ENCODE measurements at regions not wholly inside any gene's neighbourhood (a gene's known extent, or its start where the extent isn't known, plus 50 kb on each side); places are given as distances from the start of the nearest gene placed in this dataset.
A peak's percentile ranks its signal among the peaks of the same experiment; 100 is the strongest.

DNA sequence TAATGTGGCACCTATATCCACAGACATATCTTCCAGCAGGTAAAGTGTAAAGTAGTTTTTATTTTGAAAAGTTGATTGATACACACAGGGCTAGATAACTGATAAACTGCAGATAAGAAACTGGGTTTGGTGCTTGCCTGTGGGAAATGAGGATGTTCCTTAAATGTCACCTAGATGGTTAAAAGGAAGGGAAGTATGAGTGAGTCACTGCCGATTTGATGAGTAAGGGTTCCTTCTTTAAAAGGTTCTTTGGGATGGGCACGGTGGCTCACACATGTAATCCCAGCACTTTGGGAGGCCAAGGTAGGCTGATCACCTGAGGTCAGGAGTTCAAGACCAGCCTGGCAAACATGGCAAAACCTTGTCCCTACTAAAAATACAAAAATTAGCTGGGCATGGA, 73.8 kb upstream of the FRY start (continued):
- TF ChIP-seq, protein P1, sequence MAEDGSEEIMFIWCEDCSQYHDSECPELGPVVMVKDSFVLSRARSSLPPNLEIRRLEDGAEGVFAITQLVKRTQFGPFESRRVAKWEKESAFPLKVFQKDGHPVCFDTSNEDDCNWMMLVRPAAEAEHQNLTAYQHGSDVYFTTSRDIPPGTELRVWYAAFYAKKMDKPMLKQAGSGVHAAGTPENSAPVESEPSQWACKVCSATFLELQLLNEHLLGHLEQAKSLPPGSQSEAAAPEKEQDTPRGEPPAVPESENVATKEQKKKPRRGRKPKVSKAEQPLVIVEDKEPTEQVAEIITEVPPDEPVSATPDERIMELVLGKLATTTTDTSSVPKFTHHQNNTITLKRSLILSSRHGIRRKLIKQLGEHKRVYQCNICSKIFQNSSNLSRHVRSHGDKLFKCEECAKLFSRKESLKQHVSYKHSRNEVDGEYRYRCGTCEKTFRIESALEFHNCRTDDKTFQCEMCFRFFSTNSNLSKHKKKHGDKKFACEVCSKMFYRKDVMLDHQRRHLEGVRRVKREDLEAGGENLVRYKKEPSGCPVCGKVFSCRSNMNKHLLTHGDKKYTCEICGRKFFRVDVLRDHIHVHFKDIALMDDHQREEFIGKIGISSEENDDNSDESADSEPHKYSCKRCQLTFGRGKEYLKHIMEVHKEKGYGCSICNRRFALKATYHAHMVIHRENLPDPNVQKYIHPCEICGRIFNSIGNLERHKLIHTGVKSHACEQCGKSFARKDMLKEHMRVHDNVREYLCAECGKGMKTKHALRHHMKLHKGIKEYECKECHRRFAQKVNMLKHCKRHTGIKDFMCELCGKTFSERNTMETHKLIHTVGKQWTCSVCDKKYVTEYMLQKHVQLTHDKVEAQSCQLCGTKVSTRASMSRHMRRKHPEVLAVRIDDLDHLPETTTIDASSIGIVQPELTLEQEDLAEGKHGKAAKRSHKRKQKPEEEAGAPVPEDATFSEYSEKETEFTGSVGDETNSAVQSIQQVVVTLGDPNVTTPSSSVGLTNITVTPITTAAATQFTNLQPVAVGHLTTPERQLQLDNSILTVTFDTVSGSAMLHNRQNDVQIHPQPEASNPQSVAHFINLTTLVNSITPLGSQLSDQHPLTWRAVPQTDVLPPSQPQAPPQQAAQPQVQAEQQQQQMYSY (CRISPR knock-in tag; IDR thresholded peaks at IDR 0.05) = no peak

GRCh38 chr13:31962731-31963370, 68.7 kb upstream of the FRY start:
- no peaks in the 10 kb centered on the region for H3K79me2 ChIP-seq (ENCODE audit: insufficient read depth, low read length)
- no peaks in the 10 kb centered on the region for H4K20me1 ChIP-seq (ENCODE audit: insufficient read depth, low read length)
- no peak overlapping the region for H3K9ac ChIP-seq (ENCODE audit: insufficient read depth, low read depth, low read length)
- no peak overlapping the region for H2AFZ ChIP-seq (ENCODE audit: low read length)
- ChIA-PET CTCF (ENCODE audit: low intra/inter-chr PET ratio, low total read pairs) (no interaction called here), POLR2A (no interaction called here)
- 13% methylated on average over 3 of the region's 3 CpGs for WGBS (ENCODE audit: low lambda C conversion rate)
- BruUV-seq (replicated peaks) = no TSS peak
- no peaks in the 10 kb centered on the region for H3K36me3 ChIP-seq (replicated peaks in 1 of 2; ENCODE audit: control insufficient read depth in 1 of 2, insufficient read depth in 2 of 2, low read length in 2 of 2)
- intact Hi-C loops (cut with micrococcal nuclease; ENCODE audit: unreplicated experiment) = no loop called here
- H3K9me3 ChIP-seq (ENCODE audit: low read length) = no peaks in the 10 kb centered on the region
- in situ Hi-C loops (cut with HindIII; ENCODE audit: extremely low pct_ligation_motif_present, low pct_unique_long_range_greater_than_20kb) = no loop called here
- no peak for TF ChIP-seq ZNF773 (CRISPR knock-in tag; IDR thresholded peaks at IDR 0.05; ENCODE audit: borderline replicate concordance)
- no peak for TF ChIP-seq PAX8 (CRISPR knock-in tag; IDR thresholded peaks at IDR 0.05; ENCODE audit: borderline replicate concordance)
- no peak for TF ChIP-seq AKAP8 (CRISPR knock-in tag; IDR thresholded peaks at IDR 0.05)
- no peak for TF ChIP-seq MXI1 (IDR thresholded peaks at IDR 0.05; ENCODE audit: borderline replicate concordance, low read depth, low read length)
- TF ChIP-seq PAWR (CRISPR knock-in tag; IDR thresholded peaks at IDR 0.05; ENCODE audit: borderline replicate concordance) = no peak
- TF ChIP-seq FOSL2 (CRISPR knock-in tag; IDR thresholded peaks at IDR 0.05) = peak; percentile 43; the same call in 1 of the 2 replicates
- TF ChIP-seq HCFC1 (IDR thresholded peaks at IDR 0.05; ENCODE audit: low read depth, low read length) = no peak
- no peak overlapping the region for H3K4me2 ChIP-seq (ENCODE audit: low read depth, low read length)
- no peaks in the 10 kb centered on the region for H3K27me3 ChIP-seq (ENCODE audit: control insufficient read depth in 1 of 2, insufficient read depth in 2 of 2, low read length in 2 of 2)
- no peak overlapping the region for H3K27ac ChIP-seq (ENCODE audit: extremely low read length, insufficient read depth, low read length)
- peak; percentile 29 for DNase-seq (ENCODE audit: low spot score)
- FAIRE-seq = no peak
- H3K4me1 ChIP-seq (ENCODE audit: insufficient read depth, low read length) = no peaks in the 10 kb centered on the region
- no peak overlapping the region for H3K4me3 ChIP-seq (replicated peaks in 1 of 3; ENCODE audit: insufficient read depth in 1 of 3, low read depth in 2 of 3, low read length in 3 of 3)
- ATAC-seq = peak; percentile 72
